Hematopoietic multipotent progenitor cell (in vitro differentiated cells): ENCODE measurements at regions not wholly inside any gene's neighbourhood (a gene's known extent, or its start where the extent isn't known, plus 50 kb on each side); places are given as distances from the start of the nearest gene placed in this dataset.

Source experiments
- DNase-seq, 3 donors: peaks; one replicate each; pipeline ENCODE4 v3.0.0-alpha.2; 2011 to 2015; ENCODE audit warnings: low read depth in 2 of 3, low spot score in 2 of 3

DNA sequence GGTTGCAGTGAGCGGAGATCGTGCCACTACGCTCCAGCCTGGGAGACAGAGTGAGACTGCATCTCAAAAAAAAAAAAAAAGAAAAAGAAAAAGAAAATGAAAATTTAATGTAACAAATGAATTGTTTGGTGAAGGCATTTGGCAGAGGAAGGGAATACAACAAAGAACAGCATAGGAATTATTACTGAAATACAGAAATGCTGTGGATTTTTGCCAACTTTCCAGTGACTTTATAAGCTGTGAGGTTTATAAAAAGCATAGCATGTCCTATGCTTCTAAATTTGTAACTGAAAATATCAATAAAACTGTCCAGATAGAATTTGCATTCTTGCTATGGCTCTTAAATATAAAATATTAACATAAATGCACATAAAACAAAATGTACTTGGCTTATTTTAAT is 112.9 kb upstream of the IRS2 start:
- DNase-seq = no peak

DNA sequence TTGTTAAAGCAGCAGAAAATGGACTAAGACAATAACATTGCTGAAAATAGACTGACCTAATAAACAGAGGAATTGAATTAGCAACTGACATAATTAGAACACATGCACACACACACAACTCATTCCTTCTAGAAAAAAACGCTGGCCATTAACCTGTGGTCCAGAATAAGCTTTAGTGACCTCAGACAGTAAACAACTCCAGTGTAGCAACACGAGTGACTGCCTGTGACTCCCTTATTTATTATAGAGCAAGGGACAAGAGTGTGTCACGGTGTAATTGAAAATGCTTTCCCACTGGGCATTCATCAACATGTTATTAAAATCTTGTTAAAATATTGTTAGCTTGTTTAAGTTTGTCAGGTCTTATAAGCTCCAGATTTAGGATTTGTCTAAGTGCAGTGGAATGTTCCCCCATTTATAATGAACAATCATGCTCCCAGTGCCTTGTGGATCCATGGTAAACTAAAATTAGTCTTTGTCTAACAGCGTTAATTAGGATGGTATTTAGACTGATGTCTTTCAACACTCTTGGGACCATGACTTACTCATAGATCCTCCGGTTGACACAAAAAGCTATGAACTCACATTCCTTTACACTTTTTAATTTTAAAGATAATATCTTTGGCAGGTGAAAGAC is 111.7 kb upstream of the IRS2 start:
- no peak for DNase-seq

DNA sequence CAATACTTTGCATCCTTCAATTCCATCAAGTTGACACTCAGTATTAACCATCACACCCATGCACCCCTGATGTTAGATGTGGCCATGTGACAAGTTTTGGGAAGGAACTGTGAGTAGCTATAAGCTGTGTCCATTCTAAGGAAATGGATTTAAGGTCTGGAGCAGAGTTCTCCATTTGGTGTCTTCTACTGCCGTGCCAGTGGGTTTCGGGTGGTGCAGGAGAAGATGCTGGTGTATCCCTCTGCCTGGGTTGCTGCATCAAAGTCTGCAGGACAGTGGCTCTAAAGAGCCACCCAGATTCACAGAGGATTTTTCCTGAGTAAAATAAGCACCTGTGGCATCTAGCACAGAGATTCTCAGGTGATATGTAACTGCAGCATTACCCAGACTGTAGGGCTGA is 105.7 kb upstream of the IRS2 start:
- no peak for DNase-seq

DNA sequence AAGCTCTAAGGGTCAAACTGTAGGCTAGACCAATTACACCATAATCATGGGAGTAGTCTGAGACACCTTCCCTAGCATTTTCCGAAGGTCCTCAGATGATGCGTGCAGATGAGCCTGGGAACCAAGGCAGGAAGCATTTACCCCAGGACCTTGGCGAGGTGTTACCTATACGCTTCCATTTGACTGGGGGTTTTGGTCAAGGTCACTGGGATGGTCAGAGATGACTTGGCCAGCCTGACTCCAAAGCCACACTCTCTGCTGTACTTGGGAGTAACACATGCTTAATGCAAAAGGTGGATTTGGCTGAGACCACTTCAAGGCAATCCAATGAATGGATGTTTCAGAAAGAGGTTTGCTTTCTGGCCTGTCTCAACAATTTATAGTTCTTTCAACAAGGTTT is 98.9 kb upstream of the IRS2 start:
- no peak for DNase-seq

DNA sequence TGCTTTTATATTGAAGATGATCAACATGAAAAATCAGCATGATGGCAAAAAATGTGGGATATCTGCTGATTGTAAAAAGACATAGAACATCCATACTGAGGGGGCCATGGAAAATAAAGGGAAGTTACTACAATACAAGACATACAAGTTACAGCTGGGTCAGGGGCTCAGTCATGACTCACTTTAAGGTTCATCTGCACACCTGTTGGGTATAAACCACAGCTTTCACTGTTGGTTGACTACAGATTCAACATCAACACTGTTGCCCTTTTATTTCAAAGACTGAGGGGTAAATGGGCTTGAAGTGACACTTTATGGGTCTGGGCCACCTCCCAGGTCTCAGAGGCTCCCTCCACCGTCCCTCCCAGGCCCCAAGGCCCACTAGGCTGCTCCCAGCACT is 98.1 kb upstream of the IRS2 start:
- DNase-seq = no peak

DNA sequence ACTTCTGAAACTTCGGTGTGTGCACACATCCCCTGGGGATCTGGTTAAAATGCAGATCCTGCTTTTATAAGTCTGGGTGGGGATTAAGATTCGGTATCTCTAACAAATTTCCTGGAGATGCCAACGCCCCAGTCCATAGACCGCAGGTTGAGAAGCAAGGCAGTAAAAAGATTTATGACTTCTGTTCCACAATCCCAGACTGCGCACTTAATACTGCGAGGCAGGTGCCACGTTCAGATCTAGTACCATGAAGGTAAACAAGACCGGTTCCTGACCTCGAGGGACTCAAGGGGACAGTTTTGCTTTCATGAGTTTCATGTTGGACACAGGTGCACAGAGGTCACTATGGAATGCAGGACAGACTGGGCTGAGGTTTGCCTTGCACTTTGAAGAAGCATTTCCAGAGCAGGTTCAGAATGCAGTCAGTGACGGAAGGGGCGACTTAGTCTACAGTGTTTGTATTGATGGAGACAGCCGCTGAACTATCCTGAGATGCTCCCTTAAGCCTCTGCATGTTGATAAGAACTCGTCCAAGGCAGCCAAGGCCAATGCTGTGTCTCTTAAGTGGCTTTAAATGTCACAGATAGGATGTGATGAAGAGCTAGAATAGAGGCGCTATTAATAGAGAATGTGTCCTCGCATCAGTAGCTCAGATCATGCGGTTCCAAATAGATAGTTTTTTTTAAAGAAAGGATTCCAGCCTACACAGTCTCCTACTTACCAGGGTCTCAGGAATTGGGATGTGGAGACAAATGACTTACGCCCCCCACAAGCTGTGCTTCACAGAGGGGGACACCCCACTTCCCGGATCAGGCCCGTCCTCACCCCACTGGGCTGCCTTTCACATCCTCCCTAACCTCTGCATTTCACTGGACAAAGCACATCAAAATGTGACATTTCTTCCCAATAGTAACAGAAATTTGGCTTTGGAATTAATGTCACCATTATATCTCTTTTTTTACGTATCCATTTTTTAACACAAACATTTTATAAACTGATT is 97.1 kb upstream of the IRS2 start:
- DNase-seq = no peak

DNA sequence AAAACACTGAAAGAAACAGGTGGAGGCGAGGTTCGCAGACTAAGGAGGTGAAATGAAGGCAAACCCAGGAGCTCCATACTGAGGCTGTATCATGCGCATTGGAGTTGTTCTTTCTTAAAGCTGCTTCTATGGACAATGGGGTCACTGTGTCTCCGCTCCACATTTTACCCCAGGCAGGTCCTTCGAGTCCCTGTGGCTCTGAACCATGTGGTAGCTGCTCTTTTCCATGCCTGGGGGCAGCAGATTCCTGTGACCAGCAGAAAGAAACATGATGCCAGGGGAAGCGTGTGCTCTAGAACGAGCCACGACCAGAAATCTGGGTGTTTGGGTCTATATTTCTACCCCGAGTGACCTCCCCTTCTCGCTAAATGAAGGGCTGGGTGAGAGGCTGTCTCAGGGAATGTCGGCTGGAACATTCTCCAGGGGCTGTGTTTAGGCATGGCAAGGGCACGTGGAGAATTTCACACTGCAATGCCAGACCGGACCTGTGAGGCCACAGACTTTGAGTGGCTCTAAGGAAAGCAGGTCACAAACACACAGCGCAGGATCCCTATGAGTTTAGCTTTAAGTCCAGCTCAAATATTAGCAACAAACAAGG is 95.7 kb upstream of the IRS2 start:
- DNase-seq = no peak

DNA sequence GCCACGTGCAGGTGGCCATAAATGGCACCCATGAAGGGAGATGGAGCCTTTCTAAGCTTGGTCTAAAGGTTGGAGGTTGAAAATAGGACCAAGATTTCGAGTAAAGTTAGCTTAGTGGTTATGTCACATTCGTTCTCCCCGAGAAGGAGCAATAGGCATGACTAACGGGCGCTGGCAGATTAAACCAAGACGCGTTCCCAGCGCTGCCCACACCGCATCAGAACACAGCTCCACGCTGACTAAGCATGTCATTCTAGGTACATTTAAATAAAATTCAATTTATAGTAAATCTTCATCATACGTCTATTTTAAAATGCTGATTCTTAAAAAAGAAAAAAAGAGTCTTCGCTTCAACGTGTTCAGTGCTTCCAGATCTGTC is 95.0 kb upstream of the IRS2 start:
- no peak for DNase-seq

DNA sequence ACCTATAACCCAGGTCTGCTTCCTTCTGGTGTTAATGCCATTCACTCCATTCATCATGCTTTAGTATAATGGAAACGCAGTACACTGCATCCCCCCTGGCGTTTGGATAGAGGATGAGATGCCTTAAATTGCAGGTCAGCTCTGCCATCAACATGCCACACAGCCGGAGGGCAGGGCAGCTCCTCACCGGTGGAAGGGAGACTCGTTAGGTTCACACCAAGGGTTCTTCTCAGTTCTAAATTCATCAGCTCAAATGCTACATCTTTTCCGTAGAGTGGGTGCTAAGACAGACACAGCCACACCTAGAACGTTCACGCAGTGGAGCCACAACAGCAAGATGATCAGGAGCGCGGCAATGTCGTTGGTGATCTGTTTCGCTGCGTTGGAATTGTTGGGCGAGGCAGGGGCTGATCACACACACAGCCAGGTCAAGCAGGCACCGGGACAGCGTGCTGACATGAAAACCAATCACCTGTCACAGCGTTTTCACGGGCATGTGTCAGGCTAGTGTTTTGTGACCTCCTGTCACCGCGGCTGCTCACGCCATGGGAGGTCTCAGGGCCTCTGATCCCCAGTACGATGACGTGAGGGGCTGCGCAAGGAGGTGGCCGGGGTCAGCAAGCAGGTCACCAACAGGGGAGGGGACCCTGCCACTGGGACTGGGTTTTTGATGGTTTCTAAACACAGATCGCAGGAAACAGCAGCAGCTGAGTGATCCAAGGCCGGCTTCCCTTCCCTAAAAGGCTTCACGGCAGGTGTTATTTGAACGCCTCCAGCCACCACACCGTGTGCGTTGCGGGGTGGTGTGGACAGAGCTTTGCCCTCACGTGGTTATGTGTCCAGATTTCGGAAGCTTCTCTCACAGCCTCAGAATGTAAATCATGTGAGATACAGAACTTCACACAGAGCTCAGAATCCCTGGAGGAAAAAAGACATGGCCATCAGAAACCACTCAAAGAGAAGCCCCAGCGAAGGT is 94.3 kb upstream of the IRS2 start:
- no peak for DNase-seq

DNA sequence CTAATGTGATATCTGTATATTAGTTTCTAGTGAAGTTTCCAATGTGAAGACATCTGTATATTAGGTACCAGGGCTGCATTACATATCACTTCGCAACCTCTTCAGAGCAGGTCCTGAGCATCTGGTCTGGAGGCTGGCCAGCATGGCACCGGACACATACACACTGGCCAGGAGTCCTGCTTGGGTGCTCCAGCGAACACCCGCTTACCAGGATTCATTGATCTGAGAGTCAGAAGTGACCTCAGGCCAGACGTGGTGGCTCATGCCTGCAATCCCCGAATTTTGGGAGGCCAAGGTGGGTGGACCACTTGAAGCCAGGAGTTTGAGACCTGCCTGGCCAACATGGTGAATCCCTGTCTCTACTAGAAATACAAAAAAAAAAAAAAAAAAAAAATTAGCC is 93.0 kb upstream of the IRS2 start:
- no peak for DNase-seq

DNA sequence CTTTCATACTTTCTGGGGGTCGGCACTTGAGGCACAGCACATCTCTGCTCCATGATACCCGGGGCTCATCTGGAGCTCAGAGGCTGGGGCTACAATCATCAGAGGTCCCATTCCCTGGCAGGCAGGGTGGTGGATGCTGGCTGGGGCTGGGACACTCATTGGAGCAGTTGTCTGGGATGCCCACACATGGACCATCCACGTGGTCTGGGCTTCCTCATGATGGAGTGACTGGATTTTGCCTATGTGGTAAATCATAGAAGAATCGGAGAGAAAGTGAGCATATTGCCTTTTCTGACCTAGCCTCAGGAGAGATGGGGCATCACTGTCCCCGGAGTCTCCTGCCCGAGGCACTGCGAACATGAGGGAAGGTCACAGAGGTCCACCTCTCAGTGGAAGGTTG is 91.4 kb upstream of the IRS2 start:
- no peak for DNase-seq

DNA sequence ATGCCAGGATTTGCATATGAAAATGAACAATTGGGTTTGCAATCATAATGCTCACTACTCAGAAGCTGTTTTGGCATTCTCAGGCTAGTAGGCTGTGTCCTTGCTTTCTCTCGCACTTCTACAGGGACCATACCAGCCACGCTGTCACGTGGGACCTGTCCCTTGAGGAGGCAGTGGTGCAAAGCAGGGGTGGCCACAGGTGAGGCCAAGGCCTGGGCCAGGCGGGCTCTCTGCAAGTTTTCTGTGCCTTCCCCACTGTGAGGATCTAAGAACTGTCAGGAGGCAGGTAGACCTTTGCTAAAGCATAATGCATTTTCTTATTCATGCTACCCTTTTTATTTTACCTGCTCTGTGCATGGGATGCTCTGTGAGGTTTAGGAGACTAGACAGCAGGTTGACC is 89.4 kb upstream of the IRS2 start:
- DNase-seq = no peak

DNA sequence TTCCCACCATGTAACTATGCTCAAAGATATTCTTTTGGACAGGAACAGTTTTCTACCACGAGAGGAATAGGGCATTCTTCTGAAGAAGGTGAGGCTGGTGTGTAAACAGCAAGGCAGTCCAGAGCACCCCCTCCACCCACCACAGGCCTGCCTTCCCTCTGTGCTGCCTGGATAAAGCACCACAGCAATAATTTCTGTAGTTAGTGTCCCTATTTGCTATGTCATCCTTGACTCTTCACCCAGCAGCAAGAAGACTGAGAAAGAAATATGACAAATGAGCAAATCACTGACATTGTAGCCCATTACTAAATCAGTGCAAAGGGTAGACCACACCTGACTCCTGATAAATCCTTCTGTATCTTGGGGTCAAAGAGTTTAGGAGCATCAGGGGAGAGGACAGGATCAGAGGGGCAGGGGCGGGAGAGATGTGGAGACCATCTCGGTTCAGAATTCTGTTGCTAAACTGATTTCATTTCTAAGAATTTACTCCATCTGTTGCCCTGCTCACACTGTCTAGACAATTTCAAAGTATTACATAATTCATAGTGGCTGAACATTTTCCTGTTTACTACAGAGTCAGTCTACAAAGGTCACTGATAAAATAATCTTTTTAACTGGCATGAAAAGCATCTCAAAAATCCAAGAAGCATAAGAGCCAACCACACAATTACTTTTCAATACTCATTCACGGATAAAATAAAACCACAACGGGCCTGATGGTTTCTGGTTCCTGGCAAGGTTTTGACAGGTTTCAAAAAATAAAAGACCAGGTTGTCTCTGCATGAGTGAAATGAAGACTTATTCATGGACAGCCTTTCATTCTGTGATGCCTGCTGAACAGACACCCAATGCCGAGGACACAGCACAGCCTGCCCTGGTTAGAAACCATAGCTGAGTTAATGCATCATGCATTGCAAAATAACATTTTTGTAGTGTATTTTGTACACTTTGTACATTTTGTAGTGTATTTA is 88.4 kb upstream of the IRS2 start:
- DNase-seq = no peak

DNA sequence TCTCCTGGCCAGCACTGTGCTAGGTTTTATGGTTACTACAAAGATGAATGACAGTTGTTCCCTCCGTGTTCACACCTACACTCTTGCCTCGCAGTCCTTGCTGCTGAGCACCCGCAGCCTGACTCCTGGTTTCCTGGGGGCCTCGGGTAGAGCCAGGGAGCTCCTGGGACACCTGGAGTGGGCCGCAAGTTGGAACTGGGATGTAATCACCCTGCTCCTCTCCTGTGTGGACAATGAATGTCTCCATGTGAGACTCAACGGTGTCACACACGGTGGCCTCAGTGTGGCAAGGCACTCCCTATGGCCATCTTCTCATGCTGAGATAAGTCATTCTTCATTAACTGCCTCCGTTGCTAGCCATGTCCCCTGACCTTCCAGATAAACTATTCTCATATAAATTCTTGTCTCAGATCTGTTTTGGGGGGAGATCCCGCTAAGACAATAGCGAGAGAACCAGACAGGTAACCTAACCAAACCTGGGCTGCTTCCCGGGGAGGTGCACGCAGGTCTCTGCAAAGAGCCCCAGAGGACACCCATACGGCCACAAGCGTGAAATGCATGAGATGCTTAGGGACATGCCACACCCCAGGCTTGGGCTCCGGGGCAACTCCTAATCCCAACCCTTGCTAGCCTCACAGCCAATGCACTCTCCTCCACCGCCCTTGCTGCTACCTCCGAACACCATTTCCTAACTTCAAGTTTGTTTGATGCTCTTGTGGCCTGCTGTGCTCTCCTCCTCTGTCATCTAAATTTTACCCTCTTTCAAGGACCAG is 87.2 kb upstream of the IRS2 start:
- DNase-seq = no peak

DNA sequence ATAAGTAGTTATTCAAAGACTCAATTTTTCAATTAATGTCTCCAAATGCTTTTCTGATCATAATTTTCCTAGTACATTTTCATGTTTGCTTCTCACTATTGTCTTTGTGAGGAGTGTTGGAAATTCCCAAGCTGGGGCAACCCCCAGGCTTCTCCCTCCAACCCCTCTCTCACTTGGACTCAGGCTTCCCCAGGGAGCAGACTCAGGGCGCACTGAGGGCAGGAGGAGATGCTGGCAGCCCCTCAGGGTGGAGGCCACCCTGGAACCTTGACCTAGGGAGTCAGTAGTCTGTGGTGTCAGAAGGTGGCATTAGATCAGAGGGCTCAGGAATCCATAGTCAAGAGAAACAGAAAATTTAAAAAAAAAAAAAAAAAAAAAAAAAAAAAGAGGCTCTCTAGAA is 86.5 kb upstream of the IRS2 start:
- DNase-seq = no peak

DNA sequence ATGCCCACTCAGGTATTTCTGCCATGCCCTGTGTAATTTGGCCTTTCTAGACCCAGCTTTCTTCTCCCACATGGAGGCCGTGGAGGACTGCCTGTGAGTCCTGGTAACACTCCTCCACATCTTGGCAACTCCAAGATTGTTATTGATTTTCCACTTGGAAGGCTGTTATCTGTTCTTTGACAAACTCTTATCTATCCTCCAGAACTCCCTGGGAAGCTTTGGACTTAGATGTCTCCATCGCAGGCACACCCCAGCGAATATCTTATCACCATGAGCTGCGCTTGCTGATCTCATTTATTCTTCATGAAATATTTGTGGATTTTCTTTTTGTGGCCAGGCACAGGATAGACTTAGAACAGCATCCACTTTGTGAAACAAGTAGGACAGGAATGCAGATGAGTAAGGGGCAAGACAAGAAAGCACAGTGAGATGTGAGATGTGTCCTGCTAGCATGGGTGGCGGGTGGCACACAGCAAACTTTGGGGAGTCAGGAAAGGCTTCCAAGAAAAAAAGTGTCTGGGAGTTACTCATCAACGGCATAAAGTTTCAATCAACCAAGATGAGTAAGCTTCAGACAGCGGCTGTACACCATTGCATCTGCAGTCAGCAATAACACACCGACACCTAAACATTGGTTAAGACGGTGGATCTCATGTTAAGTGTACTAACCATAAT is 84.5 kb upstream of the IRS2 start:
- no peak for DNase-seq

DNA sequence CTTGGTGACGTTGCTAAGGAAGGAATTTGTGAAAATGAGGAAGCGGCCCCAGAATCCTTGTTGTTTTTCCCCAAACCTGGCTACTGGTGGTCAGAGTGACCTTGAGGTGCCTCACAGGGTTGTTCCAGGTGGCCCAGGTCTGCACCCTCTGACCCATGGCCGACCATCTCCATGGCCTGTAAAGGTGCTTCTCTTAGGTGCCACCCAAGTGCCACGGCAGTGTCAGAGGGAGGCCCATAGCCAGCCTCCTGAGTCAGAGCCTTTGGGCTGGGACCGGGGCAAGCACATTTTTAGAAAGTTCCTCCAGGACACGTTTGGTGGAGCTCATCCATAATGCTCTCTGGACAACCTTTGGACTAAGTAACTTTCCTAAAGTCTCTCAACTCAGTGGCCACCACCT is 83.9 kb upstream of the IRS2 start:
- no peak for DNase-seq
